Ishikawa (cell line): ENCODE measurements at regions not wholly inside any gene's neighbourhood (a gene's known extent, or its start where the extent isn't known, plus 50 kb on each side); places are given as distances from the start of the nearest gene placed in this dataset.

ENCODE experiments used
- CEBPB ChIP-seq: IDR thresholded peaks from 2 replicates; pipeline ENCODE4 v1.6.1; 2012
- CREB1 ChIP-seq: IDR thresholded peaks from 2 replicates; pipeline ENCODE4 v1.6.1; 2012; ENCODE audit warnings: low read depth
- EGR1 ChIP-seq: IDR thresholded peaks from 2 replicates; pipeline ENCODE4 v1.6.1; 2012
- EP300 ChIP-seq: IDR thresholded peaks from 2 replicates; pipeline ENCODE4 v1.6.1; 2012; ENCODE audit warnings: borderline replicate concordance
- FOXM1 ChIP-seq: IDR thresholded peaks from 2 replicates; pipeline ENCODE4 v1.6.1; 2012; ENCODE audit warnings: low read depth, borderline replicate concordance
- MAX ChIP-seq: IDR thresholded peaks from 2 replicates; pipeline ENCODE4 v1.6.1; 2012
- NFIC ChIP-seq: IDR thresholded peaks from 2 replicates; pipeline ENCODE4 v1.6.1; 2012
- TAF1 ChIP-seq: IDR thresholded peaks from 2 replicates; pipeline ENCODE4 v1.6.1; 2012; ENCODE audit warnings: low read depth, mild to moderate bottlenecking
- YY1 ChIP-seq: IDR thresholded peaks from 2 replicates; pipeline ENCODE4 v1.6.1; 2012; ENCODE audit warnings: low read depth
- TF ChIP-seq, protein P1 (sequence below): IDR thresholded peaks from 2 replicates; pipeline ENCODE4 v1.6.1; 2012; ENCODE audit warnings: low read depth, mild to moderate bottlenecking

GRCh38 chr16:80084163-80084562 lies 456.6 kb upstream of the DYNLRB2 start:
- TF ChIP-seq NFIC, result no peak
- TF ChIP-seq YY1, result no peak
- TF ChIP-seq EP300, result no peak
- no peak for TF ChIP-seq MAX
- TF ChIP-seq CEBPB, result no peak
- no peak for TF ChIP-seq TAF1
- TF ChIP-seq, protein P1, sequence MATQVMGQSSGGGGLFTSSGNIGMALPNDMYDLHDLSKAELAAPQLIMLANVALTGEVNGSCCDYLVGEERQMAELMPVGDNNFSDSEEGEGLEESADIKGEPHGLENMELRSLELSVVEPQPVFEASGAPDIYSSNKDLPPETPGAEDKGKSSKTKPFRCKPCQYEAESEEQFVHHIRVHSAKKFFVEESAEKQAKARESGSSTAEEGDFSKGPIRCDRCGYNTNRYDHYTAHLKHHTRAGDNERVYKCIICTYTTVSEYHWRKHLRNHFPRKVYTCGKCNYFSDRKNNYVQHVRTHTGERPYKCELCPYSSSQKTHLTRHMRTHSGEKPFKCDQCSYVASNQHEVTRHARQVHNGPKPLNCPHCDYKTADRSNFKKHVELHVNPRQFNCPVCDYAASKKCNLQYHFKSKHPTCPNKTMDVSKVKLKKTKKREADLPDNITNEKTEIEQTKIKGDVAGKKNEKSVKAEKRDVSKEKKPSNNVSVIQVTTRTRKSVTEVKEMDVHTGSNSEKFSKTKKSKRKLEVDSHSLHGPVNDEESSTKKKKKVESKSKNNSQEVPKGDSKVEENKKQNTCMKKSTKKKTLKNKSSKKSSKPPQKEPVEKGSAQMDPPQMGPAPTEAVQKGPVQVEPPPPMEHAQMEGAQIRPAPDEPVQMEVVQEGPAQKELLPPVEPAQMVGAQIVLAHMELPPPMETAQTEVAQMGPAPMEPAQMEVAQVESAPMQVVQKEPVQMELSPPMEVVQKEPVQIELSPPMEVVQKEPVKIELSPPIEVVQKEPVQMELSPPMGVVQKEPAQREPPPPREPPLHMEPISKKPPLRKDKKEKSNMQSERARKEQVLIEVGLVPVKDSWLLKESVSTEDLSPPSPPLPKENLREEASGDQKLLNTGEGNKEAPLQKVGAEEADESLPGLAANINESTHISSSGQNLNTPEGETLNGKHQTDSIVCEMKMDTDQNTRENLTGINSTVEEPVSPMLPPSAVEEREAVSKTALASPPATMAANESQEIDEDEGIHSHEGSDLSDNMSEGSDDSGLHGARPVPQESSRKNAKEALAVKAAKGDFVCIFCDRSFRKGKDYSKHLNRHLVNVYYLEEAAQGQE, result no peak
- TF ChIP-seq CREB1, result no peak
- TF ChIP-seq FOXM1, result no peak
- TF ChIP-seq EGR1, result no peak
